H1 (cell line): ENCODE measurements at regions not wholly inside any gene's neighbourhood (a gene's known extent, or its start where the extent isn't known, plus 50 kb on each side); places are given as distances from the start of the nearest gene placed in this dataset.

Experiments
- ATF2 ChIP-seq: IDR thresholded peaks from 2 replicates; pipeline ENCODE4 v1.6.1; 2012; ENCODE audit warnings: low read length, inconsistent platforms
- BACH1 ChIP-seq: IDR thresholded peaks from 2 replicates; pipeline ENCODE4 v1.6.1; 2012; ENCODE audit warnings: low read length, improper control_type of control experiment
- EGR1 ChIP-seq: IDR thresholded peaks from 2 replicates; pipeline ENCODE4 v1.6.1; 2011; ENCODE audit warnings: low read depth, low read length, borderline replicate concordance
- HDAC6 ChIP-seq: IDR thresholded peaks from one replicate; pipeline ENCODE4 v1.7.1; 2012; ENCODE audit warnings: low read depth, mild to moderate bottlenecking, inconsistent platforms, low read length, moderate library complexity
- PHF8 ChIP-seq: fragments of 200-600 bp; sonication (generic); conservative IDR thresholded peaks from 2 replicates; pipeline ENCODE4 v1.7.1; 2012; ENCODE audit warnings: low read depth, mild to moderate bottlenecking, inconsistent platforms, low read length, moderate library complexity
- POU5F1 ChIP-seq: IDR thresholded peaks from 2 replicates; pipeline ENCODE4 v1.6.1; 2011; ENCODE audit warnings: low read depth, mild to moderate bottlenecking, low read length, moderate library complexity
- RAD21 ChIP-seq, 2 experiments: IDR thresholded peaks in 1 of 2; conservative IDR thresholded peaks in 1 of 2; 2 replicates each; pipeline ENCODE4 v1.6.1; 2011; ENCODE audit warnings: low read depth in 2 of 2, low read length in 2 of 2, improper control_type of control experiment in 1 of 2, inconsistent platforms in 1 of 2, mild to moderate bottlenecking in 1 of 2, moderate library complexity in 1 of 2
- RFX5 ChIP-seq: IDR thresholded peaks from 2 replicates; pipeline ENCODE4 v1.6.1; 2011; ENCODE audit warnings: low read depth, low read length, improper control_type of control experiment, borderline replicate concordance
- SIRT6 ChIP-seq: IDR thresholded peaks from one replicate; pipeline ENCODE4 v1.7.1; 2012; ENCODE audit warnings: low read length, inconsistent platforms
- TCF12 ChIP-seq: IDR thresholded peaks from 2 replicates; pipeline ENCODE4 v1.6.1; 2011; ENCODE audit warnings: low read depth, mild to moderate bottlenecking, low read length
- TEAD4 ChIP-seq: IDR thresholded peaks from 2 replicates; pipeline ENCODE4 v1.6.1; 2012; ENCODE audit warnings: low read depth, low read length, inconsistent platforms, mixed read lengths

DNA sequence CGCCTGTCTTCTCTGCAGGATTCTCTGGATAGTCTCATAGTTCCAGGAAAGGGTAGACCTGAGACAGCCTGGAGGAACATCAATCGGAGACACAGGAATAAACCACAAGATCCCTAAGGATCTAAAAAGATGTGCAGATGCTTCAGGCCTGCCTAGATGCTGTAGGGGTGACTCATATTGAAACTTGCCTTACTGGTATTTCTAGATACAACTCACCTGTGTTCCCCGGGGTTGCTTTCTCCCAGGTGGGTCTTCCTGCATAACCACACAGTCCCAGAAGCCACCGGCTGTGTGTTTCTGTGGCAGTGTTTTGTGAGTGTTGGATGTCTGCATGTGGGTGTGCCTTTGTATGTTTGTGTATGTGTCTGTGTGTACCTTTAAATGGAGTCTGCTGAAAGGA, 719.0 kb upstream of the TSPY4 start (continued):
- TF ChIP-seq EGR1 (no peak), POU5F1 (no peak), TCF12 (no peak), BACH1 (no peak), HDAC6 (no peak), SIRT6 (no peak), RFX5 (no peak), PHF8 (no peak), RAD21 (IDR thresholded peaks at IDR 0.05 in 1 of 2, conservative IDR thresholded peaks at IDR 0.05 in 1 of 2; ENCODE audit: low read depth in 2 of 2, low read length in 2 of 2) (no peak), TEAD4 (no peak), ATF2 (no peak)
